ENCODE measurements at regions not wholly inside any gene's neighbourhood (a gene's known extent, or its start where the extent isn't known, plus 50 kb on each side); places are given as distances from the start of the nearest gene placed in this dataset.

- no peak for DNase-seq (ENCODE audit: low read depth in 1 of 2, low spot score in 1 of 2)
Measured at GRCh38 chr7:131203291-131203976, 124.2 kb upstream of the MKLN1 start.

DNA sequence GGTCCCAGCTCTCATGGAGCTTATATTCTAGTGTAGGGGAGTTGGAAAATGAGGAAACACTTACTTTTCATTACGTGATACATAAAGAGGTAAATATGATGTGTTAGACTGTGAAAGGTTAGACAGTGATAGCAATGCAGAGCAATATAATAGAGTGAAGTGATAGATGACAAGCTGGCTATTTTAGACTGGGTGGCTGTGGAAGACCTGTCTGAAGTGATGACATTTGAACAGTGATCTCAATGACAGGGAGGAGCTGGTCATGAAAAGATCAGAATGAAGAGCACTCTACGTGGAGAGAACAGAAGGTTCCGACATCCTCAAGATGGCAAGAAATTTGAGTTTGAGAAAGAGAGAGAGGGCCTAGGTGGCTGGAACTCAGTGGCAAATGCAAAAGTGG lies 118.9 kb upstream of the MKLN1 start:
- DNase-seq (ENCODE audit: low read depth in 1 of 2, low spot score in 1 of 2) = no peak

DNA sequence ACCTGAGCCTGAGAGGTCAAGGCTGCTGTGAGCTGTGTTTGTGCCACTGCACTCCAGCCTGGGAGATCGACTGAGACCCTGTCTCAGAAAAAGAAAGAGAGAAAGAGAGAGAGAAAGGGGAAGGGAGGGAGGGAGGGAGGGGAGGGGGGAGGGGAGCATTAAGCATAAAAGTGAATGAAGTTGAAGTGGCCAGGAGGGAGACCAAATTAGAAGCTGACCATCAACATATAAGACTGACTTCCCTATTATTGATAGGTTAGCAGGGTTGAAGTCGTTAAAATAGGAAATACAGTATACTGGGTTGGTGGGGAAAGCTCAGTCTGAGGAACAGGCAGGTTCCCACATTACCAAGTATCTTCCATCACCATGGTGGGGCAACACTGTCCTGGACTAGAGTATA lies 117.1 kb upstream of the MKLN1 start:
- no peak for DNase-seq (ENCODE audit: low read depth in 1 of 2, low spot score in 1 of 2)

DNA sequence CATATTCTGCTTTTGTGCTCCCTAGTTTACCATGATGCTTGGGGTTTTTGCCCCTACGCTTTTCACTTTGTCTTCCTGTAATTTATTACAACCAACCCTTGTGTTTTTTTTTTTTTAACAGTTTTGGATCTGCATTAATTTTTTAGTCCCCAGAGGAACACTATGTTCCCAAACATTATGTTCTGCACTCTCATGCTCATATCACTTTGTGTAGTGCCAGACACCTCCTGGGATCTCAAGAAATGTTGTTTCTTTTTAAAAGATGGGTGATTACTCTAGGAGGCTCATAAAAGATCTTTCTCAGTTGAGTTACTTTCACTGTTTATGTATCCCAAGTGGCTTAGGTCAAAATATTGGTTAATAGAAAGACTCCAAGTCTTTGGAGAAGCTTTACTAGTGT lies 116.2 kb upstream of the MKLN1 start:
- no peak for DNase-seq (ENCODE audit: low read depth in 1 of 2, low spot score in 1 of 2)

DNA sequence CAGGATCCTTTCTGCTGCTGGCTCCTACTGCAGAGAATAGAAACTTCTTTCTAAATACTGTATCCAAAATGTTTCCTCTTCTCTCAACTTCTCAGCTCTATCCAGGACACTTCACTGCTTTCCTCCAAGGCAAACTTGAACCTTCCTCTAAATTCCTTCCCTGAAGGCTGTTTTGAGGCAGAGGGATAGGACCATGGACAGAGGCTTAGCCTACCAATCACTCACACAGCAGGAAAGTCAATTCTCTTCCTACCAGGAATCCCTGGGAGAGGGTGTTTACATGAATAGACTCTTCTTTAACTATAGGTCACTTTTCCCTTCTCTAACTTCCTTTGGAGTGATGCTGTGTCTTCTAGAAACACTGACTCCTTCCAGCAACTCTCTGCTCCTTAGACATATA lies 115.6 kb upstream of the MKLN1 start:
- no peak for DNase-seq (ENCODE audit: low read depth in 1 of 2, low spot score in 1 of 2)

GRCh38 chr7:131218727-131219128 lies 108.9 kb upstream of the MKLN1 start:
- no peak for DNase-seq (ENCODE audit: low read depth in 1 of 2, low spot score in 1 of 2)

DNA sequence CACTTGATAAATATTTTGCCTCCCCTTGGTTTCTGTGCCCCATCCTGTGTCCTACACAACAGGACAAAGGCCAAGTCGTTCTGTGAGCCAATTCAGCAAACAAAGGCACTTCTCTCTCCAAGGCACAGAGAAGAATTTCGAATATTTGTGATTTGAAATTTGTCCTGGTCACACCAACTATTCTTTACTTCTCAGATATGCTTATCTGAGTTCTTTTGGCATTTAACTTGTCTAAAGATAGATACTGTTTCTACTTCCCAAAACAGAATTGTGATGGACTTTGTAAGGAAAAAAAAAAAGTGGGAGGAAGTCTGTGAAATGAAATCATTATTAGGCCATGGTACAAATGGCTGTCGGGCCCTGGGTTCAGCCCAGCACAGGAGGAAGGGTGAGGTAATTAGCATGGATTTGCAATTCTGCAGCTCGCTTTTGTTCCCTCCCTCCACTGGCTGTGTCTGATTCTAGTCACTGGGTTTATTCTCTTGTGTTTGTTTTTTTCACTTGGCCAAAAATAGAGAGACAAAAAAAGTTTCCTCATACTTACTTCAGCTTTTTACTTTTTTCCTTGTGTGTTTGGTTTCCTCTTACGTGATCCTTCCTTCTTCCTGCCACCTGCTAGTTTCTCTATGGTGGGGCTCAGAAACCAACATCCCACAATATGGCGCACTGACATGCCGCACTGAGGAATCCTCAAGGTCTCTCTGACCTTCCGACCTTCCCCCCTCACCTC lies 108.2 kb upstream of the MKLN1 start:
- no peak for DNase-seq (ENCODE audit: low read depth in 1 of 2, low spot score in 1 of 2)

DNA sequence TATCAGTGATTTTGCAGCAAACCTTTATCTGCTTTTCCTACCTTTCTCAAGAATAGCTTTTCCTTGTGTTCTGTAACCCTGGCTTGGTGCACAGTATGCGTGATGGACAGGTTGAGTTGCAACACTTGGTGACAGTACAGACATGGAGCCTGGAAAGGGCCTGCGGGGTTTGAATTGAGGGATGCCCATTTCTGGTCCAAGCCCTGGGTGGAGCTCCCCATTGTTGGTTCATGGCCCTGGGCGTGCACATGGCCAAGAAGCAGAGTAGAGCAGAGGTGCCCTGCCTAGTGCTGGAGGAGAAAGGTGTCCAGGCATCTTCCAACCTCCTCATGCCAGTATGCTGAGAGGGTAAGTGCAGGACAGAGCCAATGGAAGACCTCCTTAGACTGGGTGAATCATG lies 106.6 kb upstream of the MKLN1 start:
- no peak for DNase-seq (ENCODE audit: low read depth in 1 of 2, low spot score in 1 of 2)

DNA sequence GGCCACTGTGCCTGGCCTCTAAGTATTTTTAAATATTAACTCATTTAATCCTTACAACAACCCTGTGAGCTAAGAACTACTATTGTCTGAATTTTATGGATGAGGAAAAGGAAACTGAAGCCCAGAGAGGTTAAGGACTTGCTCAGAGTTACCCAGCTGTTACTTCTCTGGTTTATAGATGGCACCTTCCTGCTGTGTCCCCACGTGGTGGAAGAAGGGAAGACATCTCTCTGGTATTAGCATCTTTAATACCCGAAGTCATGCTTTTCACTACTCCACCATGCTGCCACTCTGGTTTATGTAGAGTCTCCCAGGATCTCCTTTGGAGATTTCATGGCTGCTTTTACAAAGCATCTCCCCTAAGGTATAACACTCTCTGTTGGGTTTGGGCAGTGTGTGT lies 105.5 kb upstream of the MKLN1 start:
- DNase-seq (ENCODE audit: low read depth in 1 of 2, low spot score in 1 of 2) = no peak

DNA sequence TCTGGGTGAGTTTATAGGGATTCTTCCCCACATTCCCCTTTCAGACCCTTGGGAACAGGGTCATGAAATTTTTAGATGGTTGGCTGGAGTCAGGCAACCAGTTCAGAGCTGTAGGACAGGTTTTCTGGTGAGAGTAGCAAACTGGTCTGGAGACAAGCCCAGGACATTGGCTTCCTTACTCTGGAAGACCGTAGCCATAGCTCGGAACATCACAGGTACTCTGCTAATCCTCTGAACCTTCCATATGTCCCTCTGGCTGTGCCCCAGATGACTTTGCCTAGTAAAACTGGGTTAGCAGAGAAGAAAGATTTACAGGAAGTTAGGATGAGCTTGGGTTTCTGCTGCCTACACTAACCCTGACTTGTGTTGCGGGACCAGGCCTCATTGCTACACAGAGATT lies 104.5 kb upstream of the MKLN1 start:
- DNase-seq (ENCODE audit: low read depth in 1 of 2, low spot score in 1 of 2) = no peak

DNA sequence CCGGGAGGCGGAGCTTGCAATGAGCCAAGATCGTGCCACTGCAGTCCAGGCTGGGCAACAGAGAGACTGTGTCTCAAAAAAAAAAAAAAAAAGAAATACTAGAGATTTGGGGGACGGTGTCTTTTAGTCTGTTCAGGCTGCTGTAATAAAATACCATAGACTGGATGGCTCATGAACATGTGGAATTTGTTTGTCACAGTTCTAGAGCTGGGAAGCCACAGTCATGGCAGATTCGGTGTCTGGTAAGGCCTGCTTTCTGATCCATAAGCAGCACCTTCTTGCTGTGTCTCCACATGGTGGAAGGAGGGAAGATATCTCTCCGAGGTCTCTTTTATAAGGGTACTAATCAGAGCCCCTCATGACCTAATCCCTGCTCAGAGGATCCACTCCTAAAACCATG lies 102.7 kb upstream of the MKLN1 start:
- DNase-seq (ENCODE audit: low read depth in 1 of 2, low spot score in 1 of 2) = no peak

DNA sequence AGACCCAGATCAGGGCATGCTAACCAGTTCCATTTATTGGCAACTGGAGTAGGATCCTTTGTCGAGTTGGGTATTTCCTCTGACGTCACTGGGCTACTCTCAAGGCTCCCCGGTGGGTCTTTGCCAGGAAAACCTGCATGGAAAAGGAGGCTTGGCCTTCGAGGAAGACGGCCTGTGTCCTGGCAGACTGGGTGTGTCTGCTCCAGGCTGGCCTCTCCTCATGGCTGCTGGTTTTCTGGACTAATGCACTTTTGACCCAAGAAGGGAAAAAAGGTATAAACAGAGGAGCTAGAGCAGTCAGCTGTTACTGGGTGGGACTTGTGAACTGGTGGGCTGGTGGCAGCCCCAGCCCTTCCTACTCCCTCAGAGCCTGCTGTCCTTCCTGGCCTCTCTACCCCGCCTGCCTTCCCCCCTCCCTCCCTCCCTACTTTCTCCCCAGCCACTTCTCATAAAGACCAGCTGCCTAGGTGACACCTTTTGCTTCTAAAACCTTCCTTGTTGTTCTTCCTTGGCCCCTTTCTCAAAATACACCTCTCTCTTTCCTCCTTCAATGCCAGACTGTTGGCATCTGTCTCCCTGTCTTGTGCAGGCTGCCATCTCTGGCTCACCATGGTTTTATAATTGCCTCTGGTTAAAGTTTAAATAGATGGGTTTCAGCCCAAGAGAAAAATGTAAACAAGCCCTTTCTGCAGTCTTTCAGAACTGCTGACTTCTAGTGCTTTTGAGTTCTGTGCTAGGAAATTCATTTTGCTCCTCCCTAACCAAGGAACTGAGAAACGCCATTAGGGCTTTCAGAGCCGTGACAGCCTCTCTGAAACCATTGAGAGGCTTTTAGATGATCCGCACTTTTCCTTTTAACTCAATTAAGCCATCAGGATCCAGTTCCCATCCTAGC lies 101.8 kb upstream of the MKLN1 start:
- DNase-seq (ENCODE audit: low read depth in 1 of 2, low spot score in 1 of 2) = no peak

DNA sequence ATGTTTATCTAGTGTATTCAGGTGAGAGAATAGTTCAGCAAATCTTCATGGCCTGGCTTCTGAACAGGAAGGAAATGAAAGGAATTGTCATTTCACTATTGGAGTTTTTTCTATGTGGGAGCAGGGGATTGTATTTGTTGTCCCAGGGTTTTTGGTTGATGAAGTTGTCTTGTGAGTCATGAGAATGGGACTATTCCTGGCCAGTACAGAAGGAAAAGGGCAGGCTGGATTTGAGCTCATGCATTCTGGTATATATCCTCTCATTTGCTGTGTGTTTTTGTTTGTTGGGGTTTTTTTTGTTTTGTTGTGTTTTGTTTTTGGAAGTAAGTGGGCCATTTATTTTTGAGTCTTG lies 101.2 kb upstream of the MKLN1 start:
- DNase-seq (ENCODE audit: low read depth in 1 of 2, low spot score in 1 of 2) = no peak

GRCh38 chr7:131231381-131232220 lies 96.1 kb upstream of the MKLN1 start:
- DNase-seq (ENCODE audit: low read depth in 1 of 2, low spot score in 1 of 2) = peak; percentile 12 to 29

DNA sequence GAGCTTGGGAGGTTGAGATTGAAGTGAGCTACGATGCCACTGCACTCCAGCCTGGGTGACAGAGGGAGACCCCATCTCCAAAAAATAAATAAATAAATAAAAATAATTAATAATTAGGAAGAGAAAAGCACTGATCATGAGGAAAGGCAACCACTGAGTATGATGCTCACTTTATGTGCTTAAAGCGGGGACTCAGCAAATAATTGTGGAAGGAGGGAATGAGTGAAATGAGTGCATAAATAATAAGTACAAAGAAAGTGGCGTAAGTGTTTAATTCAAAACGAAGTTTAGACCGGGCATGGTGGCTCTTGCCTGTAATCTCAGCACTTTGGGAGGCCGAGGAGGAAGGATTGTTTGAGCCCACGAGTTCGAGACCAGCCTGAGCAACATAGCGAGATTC lies 94.9 kb upstream of the MKLN1 start:
- no peak for DNase-seq (ENCODE audit: low read depth in 1 of 2, low spot score in 1 of 2)

DNA sequence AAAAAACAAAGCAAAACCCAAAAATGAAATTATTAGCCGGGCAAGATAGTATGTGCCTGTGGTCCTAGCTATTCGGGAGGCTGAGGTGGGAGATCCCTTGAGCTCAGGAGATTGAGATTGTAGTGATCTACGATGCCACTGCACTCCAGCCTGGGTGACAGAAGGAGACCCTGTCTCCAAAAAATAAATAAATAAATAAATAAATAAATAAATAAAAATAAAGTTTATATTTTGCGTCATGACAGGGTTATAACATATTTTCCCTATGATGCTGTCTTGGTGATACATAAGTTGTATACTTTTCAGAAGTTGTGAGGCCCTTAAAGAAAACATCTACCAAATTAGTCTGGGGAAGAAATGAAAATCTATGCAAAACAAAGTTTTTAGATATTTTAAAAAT lies 94.5 kb upstream of the MKLN1 start:
- no peak for DNase-seq (ENCODE audit: low read depth in 1 of 2, low spot score in 1 of 2)

GRCh38 chr7:131234719-131235488 lies 92.8 kb upstream of the MKLN1 start:
- DNase-seq (ENCODE audit: low read depth in 1 of 2, low spot score in 1 of 2) = no peak

DNA sequence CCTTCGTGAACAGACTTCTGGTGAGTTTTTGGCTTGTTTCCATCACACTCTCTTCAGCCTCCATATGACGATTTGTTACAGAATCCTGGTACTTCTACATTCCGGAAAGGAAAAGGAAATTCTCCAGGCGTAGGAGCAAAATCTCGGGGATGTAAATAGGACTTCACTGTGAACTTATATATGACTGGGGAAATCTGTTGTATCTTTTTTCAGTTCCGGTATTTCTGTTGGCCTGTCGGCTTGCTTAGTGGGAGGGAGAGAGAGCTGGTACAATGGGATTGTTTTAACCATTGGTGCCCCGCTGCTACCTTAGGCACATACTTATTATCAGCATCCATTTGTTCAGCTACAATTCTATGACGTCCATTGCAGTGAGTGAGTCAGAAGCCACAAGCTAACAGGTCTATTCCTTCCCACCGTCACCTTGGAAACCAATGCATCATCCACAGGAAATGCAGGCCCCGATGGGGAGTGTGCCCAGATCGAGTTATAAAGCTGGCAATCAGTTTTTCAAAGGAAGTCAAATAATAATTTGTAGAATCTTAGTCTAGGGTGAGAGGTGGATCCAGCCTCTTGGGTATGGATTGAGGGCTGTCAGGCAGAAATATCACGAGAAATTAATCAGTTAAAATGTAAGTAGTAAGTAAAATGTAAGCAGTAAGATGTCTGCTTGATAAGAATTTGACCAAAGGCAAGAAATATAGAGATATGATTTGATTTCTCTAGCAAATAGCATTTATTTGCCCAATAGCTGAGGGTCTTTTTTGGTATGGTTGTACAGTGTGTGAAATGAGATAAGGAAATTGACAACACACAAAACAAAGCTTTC lies 92.0 kb upstream of the MKLN1 start:
- DNase-seq (ENCODE audit: low read depth in 1 of 2, low spot score in 1 of 2) = peak; percentile 25 to 49

DNA sequence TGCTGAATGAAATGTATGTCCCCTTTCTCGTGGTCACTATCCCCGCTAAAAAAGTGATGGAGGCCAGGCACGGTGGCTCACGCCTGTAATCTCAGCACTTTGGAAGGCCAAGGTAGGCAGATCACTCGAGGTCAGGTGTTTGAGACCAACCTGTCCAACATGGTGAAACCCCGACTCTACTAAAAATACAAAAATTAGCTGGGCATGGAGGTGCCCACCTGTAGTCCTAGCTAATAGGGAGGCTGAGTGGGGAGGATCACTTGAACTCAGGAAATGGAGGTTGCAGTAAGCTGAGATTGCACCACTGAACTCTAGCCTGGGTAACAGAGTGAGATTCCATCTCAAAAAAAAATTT lies 91.4 kb upstream of the MKLN1 start:
- no peak for DNase-seq (ENCODE audit: low read depth in 1 of 2, low spot score in 1 of 2)
